K562 (cell line): ENCODE measurements at regions not wholly inside any gene's neighbourhood (a gene's known extent, or its start where the extent isn't known, plus 50 kb on each side); places are given as distances from the start of the nearest gene placed in this dataset.

Experiments
- CTBP1 ChIP-seq: fragments of 450-650 bp; IDR thresholded peaks from 2 replicates; pipeline ENCODE4 v1.6.1; 2016; ENCODE audit warnings: borderline replicate concordance
- POLR2AphosphoS5 ChIP-seq: IDR thresholded peaks from 2 replicates; pipeline ENCODE4 v1.6.1; 2011; ENCODE audit warnings: mild to moderate bottlenecking, low read depth, low read length, moderate library complexity; ENCODE audit not compliant: control insufficient read depth, insufficient read depth
- TF ChIP-seq, protein P1 (sequence below): fragments of 450-650 bp; IDR thresholded peaks from 2 replicates; pipeline ENCODE4 v1.7.0; 2016; ENCODE audit warnings: borderline replicate concordance
- TF ChIP-seq, protein P2 (sequence below): sonication (generic); formaldehyde crosslinking; IDR thresholded peaks from 2 replicates; pipeline ENCODE4 v1.8.0; 2023; ENCODE audit warnings: mild to moderate bottlenecking, missing genetic modification reagents

- TF ChIP-seq, protein P1, sequence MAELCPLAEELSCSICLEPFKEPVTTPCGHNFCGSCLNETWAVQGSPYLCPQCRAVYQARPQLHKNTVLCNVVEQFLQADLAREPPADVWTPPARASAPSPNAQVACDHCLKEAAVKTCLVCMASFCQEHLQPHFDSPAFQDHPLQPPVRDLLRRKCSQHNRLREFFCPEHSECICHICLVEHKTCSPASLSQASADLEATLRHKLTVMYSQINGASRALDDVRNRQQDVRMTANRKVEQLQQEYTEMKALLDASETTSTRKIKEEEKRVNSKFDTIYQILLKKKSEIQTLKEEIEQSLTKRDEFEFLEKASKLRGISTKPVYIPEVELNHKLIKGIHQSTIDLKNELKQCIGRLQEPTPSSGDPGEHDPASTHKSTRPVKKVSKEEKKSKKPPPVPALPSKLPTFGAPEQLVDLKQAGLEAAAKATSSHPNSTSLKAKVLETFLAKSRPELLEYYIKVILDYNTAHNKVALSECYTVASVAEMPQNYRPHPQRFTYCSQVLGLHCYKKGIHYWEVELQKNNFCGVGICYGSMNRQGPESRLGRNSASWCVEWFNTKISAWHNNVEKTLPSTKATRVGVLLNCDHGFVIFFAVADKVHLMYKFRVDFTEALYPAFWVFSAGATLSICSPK, result no peak
- TF ChIP-seq POLR2AphosphoS5 (no peak), CTBP1 (no peak)
- TF ChIP-seq, protein P2, sequence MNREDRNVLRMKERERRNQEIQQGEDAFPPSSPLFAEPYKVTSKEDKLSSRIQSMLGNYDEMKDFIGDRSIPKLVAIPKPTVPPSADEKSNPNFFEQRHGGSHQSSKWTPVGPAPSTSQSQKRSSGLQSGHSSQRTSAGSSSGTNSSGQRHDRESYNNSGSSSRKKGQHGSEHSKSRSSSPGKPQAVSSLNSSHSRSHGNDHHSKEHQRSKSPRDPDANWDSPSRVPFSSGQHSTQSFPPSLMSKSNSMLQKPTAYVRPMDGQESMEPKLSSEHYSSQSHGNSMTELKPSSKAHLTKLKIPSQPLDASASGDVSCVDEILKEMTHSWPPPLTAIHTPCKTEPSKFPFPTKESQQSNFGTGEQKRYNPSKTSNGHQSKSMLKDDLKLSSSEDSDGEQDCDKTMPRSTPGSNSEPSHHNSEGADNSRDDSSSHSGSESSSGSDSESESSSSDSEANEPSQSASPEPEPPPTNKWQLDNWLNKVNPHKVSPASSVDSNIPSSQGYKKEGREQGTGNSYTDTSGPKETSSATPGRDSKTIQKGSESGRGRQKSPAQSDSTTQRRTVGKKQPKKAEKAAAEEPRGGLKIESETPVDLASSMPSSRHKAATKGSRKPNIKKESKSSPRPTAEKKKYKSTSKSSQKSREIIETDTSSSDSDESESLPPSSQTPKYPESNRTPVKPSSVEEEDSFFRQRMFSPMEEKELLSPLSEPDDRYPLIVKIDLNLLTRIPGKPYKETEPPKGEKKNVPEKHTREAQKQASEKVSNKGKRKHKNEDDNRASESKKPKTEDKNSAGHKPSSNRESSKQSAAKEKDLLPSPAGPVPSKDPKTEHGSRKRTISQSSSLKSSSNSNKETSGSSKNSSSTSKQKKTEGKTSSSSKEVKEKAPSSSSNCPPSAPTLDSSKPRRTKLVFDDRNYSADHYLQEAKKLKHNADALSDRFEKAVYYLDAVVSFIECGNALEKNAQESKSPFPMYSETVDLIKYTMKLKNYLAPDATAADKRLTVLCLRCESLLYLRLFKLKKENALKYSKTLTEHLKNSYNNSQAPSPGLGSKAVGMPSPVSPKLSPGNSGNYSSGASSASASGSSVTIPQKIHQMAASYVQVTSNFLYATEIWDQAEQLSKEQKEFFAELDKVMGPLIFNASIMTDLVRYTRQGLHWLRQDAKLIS (CRISPR knock-in tag), result no peak
Observed at GRCh38 chr2:16960579-16960978, 294.9 kb upstream of the CYRIA start.
